ENCODE measurements at regions not wholly inside any gene's neighbourhood (a gene's known extent, or its start where the extent isn't known, plus 50 kb on each side); places are given as distances from the start of the nearest gene placed in this dataset.

GRCh38 chr12:24379433-24379832, 430.0 kb upstream of the SOX5 start:
- TF ChIP-seq CTCF (IDR thresholded peaks at IDR 0.05; ENCODE audit: poor library complexity, severe bottlenecking) (no peak), POLR2AphosphoS5 (IDR thresholded peaks at IDR 0.05) (no peak), EZH2 (IDR thresholded peaks at IDR 0.05; ENCODE audit: borderline replicate concordance, insufficient read depth, low read length, poor library complexity, severe bottlenecking) (no peak), RAD21 (conservative IDR thresholded peaks at IDR 0.05) (no peak), REST (IDR thresholded peaks at IDR 0.05; ENCODE audit: borderline replicate concordance) (no peak), EP300 (conservative IDR thresholded peaks at IDR 0.05; ENCODE audit: poor library complexity, severe bottlenecking) (no peak), TAF1 (IDR thresholded peaks at IDR 0.05; ENCODE audit: low read depth) (no peak), MXI1 (conservative IDR thresholded peaks at IDR 0.05; ENCODE audit: poor library complexity, severe bottlenecking) (no peak)
